ENCODE measurements at regions not wholly inside any gene's neighbourhood (a gene's known extent, or its start where the extent isn't known, plus 50 kb on each side); places are given as distances from the start of the nearest gene placed in this dataset.

GRCh38 chr13:51027644-51028043 lies 83.4 kb downstream of the C13orf42 start:
- DNase-seq, result no peak

- DNase-seq, result no peak
Measured at GRCh38 chr13:51026016-51026415, 85.1 kb downstream of the C13orf42 start.

- no peak for DNase-seq
Measured at GRCh38 chr13:51025245-51025905, 85.7 kb downstream of the C13orf42 start.

- no peak for DNase-seq
Measured at GRCh38 chr13:51021811-51022210, 89.3 kb downstream of the C13orf42 start.

GRCh38 chr13:51020600-51020999 lies 90.5 kb downstream of the C13orf42 start:
- DNase-seq, result no peak

- no peak for DNase-seq
Measured at GRCh38 chr13:51019026-51019425, 92.0 kb downstream of the C13orf42 start.

- no peak for DNase-seq
Measured at GRCh38 chr13:51017516-51017915, 93.6 kb downstream of the C13orf42 start.

- DNase-seq, result peak; percentile 33
Measured at GRCh38 chr13:51015973-51016372, 95.1 kb downstream of the C13orf42 start.

GRCh38 chr13:51009597-51009996 lies 100.0 kb downstream of the RNASEH2B start:
- DNase-seq, result no peak

- no peak for DNase-seq
Measured at GRCh38 chr13:51007216-51007615, 97.6 kb downstream of the RNASEH2B start.

GRCh38 chr13:51006067-51006845 lies 96.7 kb downstream of the RNASEH2B start:
- DNase-seq, result no peak
